SK-N-SH (cell line): ENCODE measurements at regions not wholly inside any gene's neighbourhood (a gene's known extent, or its start where the extent isn't known, plus 50 kb on each side); places are given as distances from the start of the nearest gene placed in this dataset.

Experiments used
- CTCF ChIA-PET: fragments of 300-600, 350-600 bp; formaldehyde crosslinking; extraction: SDS; loops from one replicate; lab custom pipeline; 2021; lab: Yijun Ruan, JAX
- POLR2A ChIA-PET: fragments of 350-600 bp; sonication (Branson Sonifier 250); formaldehyde crosslinking; extraction: SDS; loops from one replicate; lab custom pipeline; 2020; ENCODE audit warnings: antibody characterized with exemption, inconsistent platforms; lab: Yijun Ruan, JAX
- DNase-seq: peaks from one replicate; pipeline ENCODE4 v3.0.0; 2012
- H2AFZ ChIP-seq: fragments of 200-600 bp; sonication (generic); 2 replicates; pipeline ENCODE4 v1.8.1; 2016; ENCODE audit warnings: antibody characterized with exemption, mild to moderate bottlenecking, low read depth
- H3F3A ChIP-seq: fragments of 200-600 bp; sonication (generic); replicated peaks from 2 replicates; pipeline ENCODE3; 2016; ENCODE audit warnings: antibody characterized with exemption, mild to moderate bottlenecking; ENCODE audit not compliant: insufficient read depth
- H3K27ac ChIP-seq, 2 experiments: fragments of 200-500 bp in 1 of 2; fragments of 200-600 bp in 1 of 2; sonication (Bioruptor generic) in 1 of 2; sonication (generic), shearing (Covaris generic) in 1 of 2; 2 replicates each; pipeline versions ENCODE4 v1.5.1 to v1.6.1; 2014 to 2016; ENCODE audit warnings: low read depth in 2 of 2, inconsistent platforms in 1 of 2, low read length in 1 of 2, mild to moderate bottlenecking in 1 of 2, mixed read lengths in 1 of 2
- H3K27me3 ChIP-seq: fragments of 200-600 bp; sonication (generic), shearing (Covaris generic); 2 replicates; pipeline ENCODE4 v1.6.1; 2016; ENCODE audit warnings: mixed run types; ENCODE audit not compliant: insufficient read depth
- H3K36me3 ChIP-seq, 2 experiments: fragments of 200-500 bp in 1 of 2; fragments of 200-600 bp in 1 of 2; sonication (Bioruptor generic) in 1 of 2; sonication (generic) in 1 of 2; replicated peaks in 1 of 2; 2 replicates each; pipeline versions ENCODE3 to v1.5.1; 2014 to 2016; ENCODE audit warnings: low read length in 1 of 2, mild to moderate bottlenecking in 1 of 2; ENCODE audit not compliant: insufficient read depth in 2 of 2, control insufficient read depth in 1 of 2
- H3K4me1 ChIP-seq, 2 experiments: fragments of 200-500 bp in 1 of 2; fragments of 200-600 bp in 1 of 2; sonication (Bioruptor generic) in 1 of 2; sonication (generic), shearing (Covaris generic) in 1 of 2; 2 replicates each; pipeline versions ENCODE4 v1.5.1 to v1.6.1; 2014 to 2016; ENCODE audit warnings: low read depth in 1 of 2, low read length in 1 of 2, mixed run types in 1 of 2; ENCODE audit not compliant: insufficient read depth in 2 of 2, control insufficient read depth in 1 of 2
- H3K4me2 ChIP-seq: fragments of 200-600 bp; sonication (generic), shearing (Covaris generic); 2 replicates; pipeline ENCODE4 v1.6.1; 2017; ENCODE audit warnings: mixed run types
- H3K4me3 ChIP-seq, 2 experiments: fragments of 200-500 bp in 1 of 2; fragments of 200-600 bp in 1 of 2; sonication (Bioruptor generic) in 1 of 2; sonication (generic), shearing (Covaris generic) in 1 of 2; 2 replicates each; pipeline versions ENCODE4 v1.5.1 to v1.8.1; 2014 to 2016; ENCODE audit warnings: low read depth in 2 of 2, inconsistent platforms in 1 of 2, low read length in 1 of 2, mild to moderate bottlenecking in 1 of 2, mixed read lengths in 1 of 2, moderate library complexity in 1 of 2
- H3K79me2 ChIP-seq: fragments of 200-600 bp; sonication (generic); 2 replicates; pipeline ENCODE4 v1.8.1; 2017; ENCODE audit warnings: mild to moderate bottlenecking; ENCODE audit not compliant: insufficient read depth
- H3K9ac ChIP-seq: fragments of 200-600 bp; sonication (generic); 2 replicates; pipeline ENCODE4 v1.6.1; 2017; ENCODE audit warnings: mixed run types
- H3K9me2 ChIP-seq: fragments of 200-600 bp; sonication (generic); 2 replicates; pipeline ENCODE4 v1.6.1; 2017; ENCODE audit warnings: mixed run types
- H3K9me3 ChIP-seq: fragments of 200-600 bp; sonication (generic); 2 replicates; pipeline ENCODE4 v1.6.1; 2017; ENCODE audit warnings: mixed run types, mild to moderate bottlenecking, moderate library complexity
- H4K20me1 ChIP-seq: fragments of 200-600 bp; sonication (generic); 2 replicates; pipeline ENCODE4 v1.6.1; 2017; ENCODE audit warnings: mild to moderate bottlenecking, mixed run types; ENCODE audit not compliant: insufficient read depth
- CHD2 ChIP-seq: fragments of 150-350 bp; IDR thresholded peaks from 2 replicates; pipeline ENCODE4 v1.6.1; 2018; ENCODE audit warnings: low read length; ENCODE audit not compliant: partially characterized antibody
- ELF1 ChIP-seq: IDR thresholded peaks from 2 replicates; pipeline ENCODE4 v1.4.0; 2012
- EP300 ChIP-seq, 2 experiments: IDR thresholded peaks; 2 replicates each; pipeline versions ENCODE4 v1.4.0 to v1.6.1; 2012; ENCODE audit warnings: borderline replicate concordance in 1 of 2, low read depth in 1 of 2, low read length in 1 of 2
- EZH2phosphoT487 ChIP-seq: fragments of 200-600 bp; sonication (generic); IDR thresholded peaks from 2 replicates; pipeline ENCODE4 v1.6.1; 2017; ENCODE audit warnings: low read depth, mixed run types, mild to moderate bottlenecking, antibody characterized with exemption, moderate library complexity, borderline replicate concordance
- FOSL2 ChIP-seq: IDR thresholded peaks from 2 replicates; pipeline ENCODE4 v1.4.0; 2012; ENCODE audit warnings: low read depth, mild to moderate bottlenecking, moderate library complexity, borderline replicate concordance
- FOXM1 ChIP-seq: IDR thresholded peaks from 2 replicates; pipeline ENCODE4 v1.4.0; 2012; ENCODE audit warnings: low read depth, mild to moderate bottlenecking
- GABPA ChIP-seq: IDR thresholded peaks from 2 replicates; pipeline ENCODE4 v1.4.0; 2012; ENCODE audit warnings: low read depth, mild to moderate bottlenecking
- GATA2 ChIP-seq: sonication (generic); formaldehyde crosslinking; IDR thresholded peaks from 2 replicates; pipeline ENCODE4 v1.5.0; 2020; ENCODE audit warnings: mild to moderate bottlenecking, missing genetic modification reagents
- JUND ChIP-seq: IDR thresholded peaks from 2 replicates; pipeline ENCODE4 v1.4.0; 2012
- MAX ChIP-seq: IDR thresholded peaks from 2 replicates; pipeline ENCODE4 v1.4.0; 2012; ENCODE audit warnings: low read depth
- MXI1 ChIP-seq: IDR thresholded peaks from 2 replicates; pipeline ENCODE4 v1.6.1; 2012; ENCODE audit warnings: mild to moderate bottlenecking, low read depth, low read length, improper control_type of control experiment
- NFIC ChIP-seq: IDR thresholded peaks from 2 replicates; pipeline ENCODE4 v1.4.0; 2012; ENCODE audit warnings: borderline replicate concordance
- NRF1 ChIP-seq: IDR thresholded peaks from 2 replicates; pipeline ENCODE4 v1.6.1; 2012; ENCODE audit warnings: low read depth, mild to moderate bottlenecking, low read length
- POLR2AphosphoS5 ChIP-seq: IDR thresholded peaks from 2 replicates; pipeline ENCODE4 v1.6.1; 2012; ENCODE audit warnings: low read depth, low read length
- RCOR1 ChIP-seq: fragments of 150-350 bp; IDR thresholded peaks from 2 replicates; pipeline ENCODE4 v1.6.1; 2017; ENCODE audit warnings: antibody characterized with exemption, low read length
- REST ChIP-seq: IDR thresholded peaks from 2 replicates; pipeline ENCODE4 v1.6.1; 2012; ENCODE audit warnings: mild to moderate bottlenecking, low read depth, low read length, moderate library complexity
- RFX5 ChIP-seq: IDR thresholded peaks from 2 replicates; pipeline ENCODE4 v1.6.1; 2012; ENCODE audit warnings: mild to moderate bottlenecking, improper control_type of control experiment, low read length
- RXRA ChIP-seq: IDR thresholded peaks from 2 replicates; pipeline ENCODE4 v1.4.0; 2012; ENCODE audit warnings: low read depth, mild to moderate bottlenecking, borderline replicate concordance
- TCF12 ChIP-seq: IDR thresholded peaks from 2 replicates; pipeline ENCODE4 v1.4.0; 2012
- WGBS: methylation state at CpG from one replicate; pipeline ENCODE4 v1.1.6; 2017; ENCODE audit warnings: low lambda C conversion rate; 5-methylcytosine and 5-hydroxymethylcytosine counted together

- no peak for DNase-seq
- Histone ChIP-seq H3K9ac (no peak overlapping the region), H3K27me3 (no peaks in the 10 kb centered on the region), H4K20me1 (no peaks in the 10 kb centered on the region), H3K4me3 (no peak overlapping the region), H3K9me2 (no peaks in the 10 kb centered on the region), H3K79me2 (no peaks in the 10 kb centered on the region), H3K4me1 (peaks cover 0 to 6% of the 10 kb centered on the region in 2 experiments; a peak in 2 of 4 replicates), H3K4me2 (no peak overlapping the region), H3K36me3 (no peaks in the 10 kb centered on the region), H3K27ac (no peak overlapping the region), H3F3A (no peaks in the 10 kb centered on the region), H3K9me3 (no peaks in the 10 kb centered on the region), H2AFZ (no peak overlapping the region)
- TF ChIP-seq GABPA (no peak), JUND (no peak), MAX (no peak), NRF1 (no peak), CHD2 (no peak), RFX5 (no peak), EZH2phosphoT487 (no peak), NFIC (no peak), FOXM1 (no peak), RCOR1 (no peak), TCF12 (no peak), EP300 (IDR thresholded peaks at IDR 0.05; ENCODE audit: borderline replicate concordance in 1 of 2, low read depth in 1 of 2, low read length in 1 of 2) (no peak)
- ChIA-PET POLR2A (no interaction called here), CTCF (interaction anchor here (1.0 to 1.3 kb wide), 3 partner anchors 14 to 46 kb away, joined by 3 to 5 read pairs (median 3); no protein-coding TSS in a partner anchor)
- WGBS = 26% methylated on average over 5 of the region's 5 CpGs
These were observed 99.8 kb downstream of the TDRD15 start for GRCh38 chr2:21223618-21224017.

GRCh38 chr2:21228041-21228895 is 104.5 kb downstream of the TDRD15 start:
- Histone ChIP-seq H3K4me2 (no peak overlapping the region), H3K27ac (peak overlapping the region in 1 of 2 experiments; percentile 3; a peak in 2 of 4 replicates), H3K36me3 (no peaks in the 10 kb centered on the region), H2AFZ (no peak overlapping the region), H3K27me3 (no peaks in the 10 kb centered on the region), H3K9me2 (no peaks in the 10 kb centered on the region), H3K4me3 (no peak overlapping the region), H3F3A (no peaks in the 10 kb centered on the region), H4K20me1 (no peaks in the 10 kb centered on the region), H3K9ac (no peak overlapping the region), H3K4me1 (peaks cover 0 to 8% of the 10 kb centered on the region in 2 experiments; a peak in 1 of 4 replicates), H3K9me3 (no peaks in the 10 kb centered on the region), H3K79me2 (no peaks in the 10 kb centered on the region)
- no peak for DNase-seq
- CTCF ChIA-PET = interaction anchor here (1.6 kb wide), 2 partner anchors 9 to 89 kb away, joined by 4 read pairs; no protein-coding TSS in a partner anchor
- no peak for TF ChIP-seq NFIC
- POLR2A ChIA-PET = no interaction called here
- 37% methylated on average over 10 of the region's 10 CpGs for whole genome bisulfite sequencing

GRCh38 chr2:21229302-21229701 is 105.5 kb downstream of the TDRD15 start:
- no peaks in the 10 kb centered on the region for H3K79me2 ChIP-seq
- no peaks in the 10 kb centered on the region for H3K27me3 ChIP-seq
- H3K9me3 ChIP-seq = no peaks in the 10 kb centered on the region
- no peak for DNase-seq
- 60% methylated on average over 1 of the region's 1 CpG for WGBS
- CTCF ChIA-PET = interaction anchor here (1.0 to 1.6 kb wide), 3 partner anchors 12 to 88 kb away, joined by 3 to 4 read pairs (median 3); no protein-coding TSS in a partner anchor
- H3K9me2 ChIP-seq = no peaks in the 10 kb centered on the region
- H2AFZ ChIP-seq = no peak overlapping the region
- no peaks in the 10 kb centered on the region for H3F3A ChIP-seq
- no peak overlapping the region for H3K4me2 ChIP-seq
- no peaks in the 10 kb centered on the region for H4K20me1 ChIP-seq
- no peak overlapping the region for H3K27ac ChIP-seq
- POLR2A ChIA-PET = no interaction called here
- peaks cover 0 to 8% of the 10 kb centered on the region in 2 experiments; a peak in 1 of 4 replicates for H3K4me1 ChIP-seq
- no peaks in the 10 kb centered on the region for H3K36me3 ChIP-seq
- no peak overlapping the region for H3K4me3 ChIP-seq
- no peak overlapping the region for H3K9ac ChIP-seq
- TF ChIP-seq RXRA (no peak), REST (no peak), MXI1 (no peak), NRF1 (no peak), GATA2 (CRISPR knock-in tag) (no peak), MAX (no peak), POLR2AphosphoS5 (no peak), NFIC (no peak), CHD2 (no peak), ELF1 (no peak), FOSL2 (no peak)
